H9 (cell line): ENCODE measurements at regions not wholly inside any gene's neighbourhood (a gene's known extent, or its start where the extent isn't known, plus 50 kb on each side); places are given as distances from the start of the nearest gene placed in this dataset.

Experiments
- DNase-seq: peaks from one replicate; pipeline ENCODE4 v3.0.0-alpha.2; 2017
- H2AFZ ChIP-seq: one replicate; pipeline ENCODE4 v1.6.1; 2013; ENCODE audit warnings: mild to moderate bottlenecking, low read length, control low read depth, moderate library complexity
- H2AK5ac ChIP-seq: 2 replicates; pipeline ENCODE4 v1.6.1; 2013; ENCODE audit warnings: low read length, control low read depth, mixed read lengths; ENCODE audit not compliant: insufficient read length
- H2BK120ac ChIP-seq: one replicate; pipeline ENCODE4 v1.6.1; 2013; ENCODE audit warnings: low read depth, mild to moderate bottlenecking, low read length, control low read depth, inconsistent platforms; ENCODE audit not compliant: poor library complexity, severe bottlenecking
- H2BK12ac ChIP-seq: 2 replicates; pipeline ENCODE4 v1.6.1; 2013; ENCODE audit warnings: low read length, control low read depth, mixed read lengths, low read depth; ENCODE audit not compliant: insufficient read length
- H2BK15ac ChIP-seq: 2 replicates; pipeline ENCODE4 v1.6.1; 2013; ENCODE audit warnings: low read depth, low read length, control low read depth
- H2BK20ac ChIP-seq: one replicate; pipeline ENCODE4 v1.6.1; 2013; ENCODE audit warnings: low read depth, mild to moderate bottlenecking, low read length, control low read depth, inconsistent platforms; ENCODE audit not compliant: poor library complexity, severe bottlenecking
- H2BK5ac ChIP-seq: 2 replicates; pipeline ENCODE4 v1.6.1; 2013; ENCODE audit warnings: low read length, control low read depth, mixed read lengths; ENCODE audit not compliant: insufficient read length
- H3K14ac ChIP-seq: 2 replicates; pipeline ENCODE4 v1.6.1; 2013; ENCODE audit warnings: low read length, control low read depth; ENCODE audit not compliant: insufficient read depth
- H3K18ac ChIP-seq: 2 replicates; pipeline ENCODE4 v1.6.1; 2013; ENCODE audit warnings: low read depth, mild to moderate bottlenecking, mixed read lengths, low read length, control low read depth; ENCODE audit not compliant: insufficient read length
- H3K23ac ChIP-seq: 2 replicates; pipeline ENCODE4 v1.6.1; 2013; ENCODE audit warnings: low read length, control low read depth, mixed read lengths, low read depth; ENCODE audit not compliant: insufficient read length
- H3K23me2 ChIP-seq: 2 replicates; pipeline ENCODE4 v1.6.1; 2013; ENCODE audit warnings: low read depth, mild to moderate bottlenecking, mixed read lengths, low read length, control low read depth; ENCODE audit not compliant: insufficient read length, poor library complexity, severe bottlenecking
- H3K27ac ChIP-seq: 2 replicates; pipeline ENCODE4 v1.5.1; 2013; ENCODE audit warnings: low read length, control low read depth, mixed read lengths, low read depth; ENCODE audit not compliant: insufficient read length
- H3K27me3 ChIP-seq: 2 replicates; pipeline ENCODE4 v1.6.1; 2013; ENCODE audit warnings: low read length, control low read depth, inconsistent platforms; ENCODE audit not compliant: insufficient read depth
- H3K4ac ChIP-seq: 2 replicates; pipeline ENCODE4 v1.6.1; 2013; ENCODE audit warnings: low read depth, mild to moderate bottlenecking, control low read depth, inconsistent platforms, low read length, moderate library complexity
- H3K4me1 ChIP-seq: 2 replicates; pipeline ENCODE4 v1.6.1; 2013; ENCODE audit warnings: low read length, control low read depth, inconsistent platforms; ENCODE audit not compliant: insufficient read depth
- H3K4me2 ChIP-seq: 2 replicates; pipeline ENCODE4 v1.6.1; 2013; ENCODE audit warnings: low read length, control low read depth, mixed read lengths; ENCODE audit not compliant: insufficient read length, insufficient read depth
- H3K56ac ChIP-seq: 2 replicates; pipeline ENCODE4 v1.6.1; 2013; ENCODE audit warnings: low read depth, mild to moderate bottlenecking, mixed read lengths, low read length, control low read depth; ENCODE audit not compliant: insufficient read length
- H3K79me1 ChIP-seq: 2 replicates; pipeline ENCODE4 v1.6.1; 2013; ENCODE audit warnings: low read depth, mild to moderate bottlenecking, moderate library complexity, low read length, control low read depth, inconsistent platforms; ENCODE audit not compliant: insufficient read depth, poor library complexity, severe bottlenecking
- H3K79me2 ChIP-seq: 2 replicates; pipeline ENCODE4 v1.6.1; 2013; ENCODE audit warnings: low read length, control low read depth, inconsistent platforms; ENCODE audit not compliant: insufficient read depth
- H3K9ac ChIP-seq: 2 replicates; pipeline ENCODE4 v1.6.1; 2013; ENCODE audit warnings: low read length, control low read depth, mixed read lengths; ENCODE audit not compliant: insufficient read length; ENCODE audit errors: extremely low read depth
- H3K9me3 ChIP-seq: one replicate; pipeline ENCODE4 v1.6.1; 2013; ENCODE audit warnings: low read depth, low read length, inconsistent platforms; ENCODE audit not compliant: control insufficient read depth
- H3T11ph ChIP-seq: one replicate; pipeline ENCODE4 v1.6.1; 2013; ENCODE audit warnings: mild to moderate bottlenecking, low read length, control low read depth, inconsistent platforms
- H4K20me1 ChIP-seq: one replicate; pipeline ENCODE4 v1.6.1; 2013; ENCODE audit not compliant: control insufficient read depth, insufficient read length, insufficient read depth
- H4K5ac ChIP-seq: 2 replicates; pipeline ENCODE4 v1.6.1; 2013; ENCODE audit warnings: low read depth, mild to moderate bottlenecking, mixed read lengths, low read length, control low read depth; ENCODE audit not compliant: insufficient read length
- H4K8ac ChIP-seq: replicated peaks from 2 replicates; pipeline ENCODE4 v1.6.1; 2013; ENCODE audit warnings: low read length, control low read depth, mixed read lengths, low read depth; ENCODE audit not compliant: insufficient read length
- H4K91ac ChIP-seq: 2 replicates; pipeline ENCODE4 v1.6.1; 2013; ENCODE audit warnings: low read depth, mild to moderate bottlenecking, moderate library complexity, mixed read lengths, low read length, control low read depth; ENCODE audit not compliant: insufficient read length
- H3K27ac Mint-ChIP-seq, 3 experiments: 2 replicates in 2 of 3; 3 replicates in 1 of 3; pipeline ENCODE4 v1.8.0; 2020 to 2021; ENCODE audit warnings: mixed read lengths in 3 of 3, mild to moderate bottlenecking in 1 of 3, moderate library complexity in 1 of 3
- H3K27me3 Mint-ChIP-seq: 2 replicates; pipeline ENCODE4 v1.8.0; 2021; ENCODE audit warnings: low read depth, mild to moderate bottlenecking, moderate library complexity, mixed read lengths
- H3K36me3 Mint-ChIP-seq, 3 experiments: 2 replicates in 2 of 3; 3 replicates in 1 of 3; pipeline ENCODE4 v1.8.0; 2020 to 2021; ENCODE audit warnings: low read depth in 3 of 3, mixed read lengths in 3 of 3; ENCODE audit not compliant: insufficient read depth in 1 of 3
- H3K4me1 Mint-ChIP-seq, 2 experiments: 2 replicates each; pipeline ENCODE4 v1.8.0; 2020; ENCODE audit warnings: mixed read lengths in 2 of 2
- H3K4me3 Mint-ChIP-seq, 2 experiments: 2 replicates in 1 of 2; 3 replicates in 1 of 2; pipeline ENCODE4 v1.8.0; 2020 to 2021; ENCODE audit warnings: mild to moderate bottlenecking in 2 of 2, mixed read lengths in 2 of 2, moderate library complexity in 1 of 2
- H3K9me3 Mint-ChIP-seq, 2 experiments: 2 replicates in 1 of 2; 3 replicates in 1 of 2; pipeline ENCODE4 v1.8.0; 2020; ENCODE audit warnings: mild to moderate bottlenecking in 2 of 2, mixed read lengths in 2 of 2, moderate library complexity in 1 of 2
- WGBS: extraction: QIAGEN DNeasy Blood & Tissue Kit; methylation state at CpG from one replicate; pipeline ENCODE4 v1.1.7; 2013; ENCODE audit warnings: missing lambda C conversion rate, low lambda C conversion rate, mixed read lengths; ENCODE audit not compliant: insufficient read length; ENCODE audit errors: extremely low coverage; 5-methylcytosine and 5-hydroxymethylcytosine counted together
- TF ChIP-seq, protein P1 (sequence below): fragments of 200-600 bp; sonication (generic); conservative IDR thresholded peaks from 3 replicates; pipeline ENCODE4 v1.8.0; 2021; ENCODE audit warnings: antibody characterized with exemption, mild to moderate bottlenecking

DNA sequence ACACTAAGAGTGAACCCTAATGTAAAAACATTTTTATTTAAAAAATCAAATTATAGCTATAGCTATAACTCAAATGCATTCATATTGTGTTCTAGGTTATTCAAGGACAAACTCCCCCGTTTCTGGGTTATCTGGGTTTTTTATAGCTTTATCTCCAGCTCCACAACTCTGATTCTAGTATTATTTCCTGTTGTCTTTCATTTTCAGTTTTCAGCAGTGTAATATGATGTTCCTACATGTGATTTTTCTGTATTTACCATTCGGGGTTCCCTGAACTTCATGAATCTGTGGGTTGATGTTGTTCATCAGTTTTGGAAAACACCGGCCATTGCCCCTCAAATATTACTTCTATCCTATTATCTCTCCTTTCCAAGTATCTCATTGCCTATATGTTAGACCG, 221.9 kb upstream of the FOXN3 start:
- Histone ChIP-seq H2AK5ac (no peak overlapping the region), H2BK20ac (no peak overlapping the region), H2BK120ac (no peak overlapping the region), H3K23ac (no peak overlapping the region), H4K5ac (no peak overlapping the region), H2BK15ac (no peak overlapping the region), H2BK12ac (no peak overlapping the region), H3K14ac (no peak overlapping the region), H3K79me2 (no peaks in the 10 kb centered on the region), H3K56ac (no peak overlapping the region), H3K27ac (no peak overlapping the region), H2AFZ (no peak overlapping the region), H3K4me1 (no peaks in the 10 kb centered on the region), H4K8ac (no peak overlapping the region), H3K27me3 (no peaks in the 10 kb centered on the region), H3K4me2 (no peak overlapping the region), H3K9me3 (no peaks in the 10 kb centered on the region), H3K18ac (no peak overlapping the region), H3K23me2 (no peaks in the 10 kb centered on the region), H2BK5ac (no peak overlapping the region), H4K91ac (no peak overlapping the region), H4K20me1 (no peaks in the 10 kb centered on the region), H3T11ph (no peak overlapping the region), H3K79me1 (no peaks in the 10 kb centered on the region), H3K4ac (no peak overlapping the region), H3K9ac (no peak overlapping the region)
- Mint-ChIP-seq H3K27ac (no peak overlapping the region), H3K9me3 (peaks cover 4 to 6% of the 10 kb centered on the region in 2 experiments; a peak in 4 of 5 replicates), H3K27me3 (no peaks in the 10 kb centered on the region), H3K36me3 (peaks cover 0 to 6% (median 1%) of the 10 kb centered on the region in 3 experiments; a peak in 3 of 7 replicates), H3K4me3 (no peak overlapping the region), H3K4me1 (peaks cover 9 to 11% of the 10 kb centered on the region in 2 experiments)
- TF ChIP-seq, protein P1, sequence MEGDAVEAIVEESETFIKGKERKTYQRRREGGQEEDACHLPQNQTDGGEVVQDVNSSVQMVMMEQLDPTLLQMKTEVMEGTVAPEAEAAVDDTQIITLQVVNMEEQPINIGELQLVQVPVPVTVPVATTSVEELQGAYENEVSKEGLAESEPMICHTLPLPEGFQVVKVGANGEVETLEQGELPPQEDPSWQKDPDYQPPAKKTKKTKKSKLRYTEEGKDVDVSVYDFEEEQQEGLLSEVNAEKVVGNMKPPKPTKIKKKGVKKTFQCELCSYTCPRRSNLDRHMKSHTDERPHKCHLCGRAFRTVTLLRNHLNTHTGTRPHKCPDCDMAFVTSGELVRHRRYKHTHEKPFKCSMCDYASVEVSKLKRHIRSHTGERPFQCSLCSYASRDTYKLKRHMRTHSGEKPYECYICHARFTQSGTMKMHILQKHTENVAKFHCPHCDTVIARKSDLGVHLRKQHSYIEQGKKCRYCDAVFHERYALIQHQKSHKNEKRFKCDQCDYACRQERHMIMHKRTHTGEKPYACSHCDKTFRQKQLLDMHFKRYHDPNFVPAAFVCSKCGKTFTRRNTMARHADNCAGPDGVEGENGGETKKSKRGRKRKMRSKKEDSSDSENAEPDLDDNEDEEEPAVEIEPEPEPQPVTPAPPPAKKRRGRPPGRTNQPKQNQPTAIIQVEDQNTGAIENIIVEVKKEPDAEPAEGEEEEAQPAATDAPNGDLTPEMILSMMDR, result no peak
- DNase-seq, result no peak
- no CpG with 5 or more reads among the region's 4 CpGs for WGBS
